HepG2 (cell line): ENCODE measurements at regions not wholly inside any gene's neighbourhood (a gene's known extent, or its start where the extent isn't known, plus 50 kb on each side); places are given as distances from the start of the nearest gene placed in this dataset.

Experiments
- ATAC-seq: fragments of 200-7000 bp; cut with Tn5 transposase; 3 replicates; pipeline ENCODE4 v1.9.1; 2020; ENCODE audit warnings: mild to moderate bottlenecking, moderate library complexity
- BruUV-seq: library from RNA; stranded (reverse); fragments of 400-500 nt; replicated peaks from 2 replicates; lab custom pipeline; 2021; lab: Mats Ljungman, UMichigan
- CTCF ChIA-PET: fragments of 300-600 bp; formaldehyde crosslinking; extraction: SDS; loops from one replicate; lab custom pipeline; 2021; ENCODE audit warnings: low total read pairs, inconsistent platforms, low intra/inter-chr PET ratio; lab: Yijun Ruan, JAX
- POLR2A ChIA-PET: fragments of 350-600 bp; sonication (Branson Sonifier 250); formaldehyde crosslinking; loops from one replicate; lab custom pipeline; 2020; ENCODE audit warnings: antibody characterized with exemption, inconsistent platforms; lab: Yijun Ruan, JAX
- DNase-seq: peaks from one replicate; pipeline ENCODE4 v3.0.0-alpha.2; 2015; ENCODE audit warnings: low spot score
- FAIRE-seq: peaks from 3 replicates; lab custom pipeline; 2011; peaks lifted over from hg19 to GRCh38; lab: Jason Lieb, UNC
- H2AFZ ChIP-seq: one replicate; pipeline ENCODE4 v1.6.1; 2011; ENCODE audit warnings: low read length, inconsistent platforms
- H3K27ac ChIP-seq: fragments of 300-600 bp; 3 replicates; pipeline ENCODE4 v1.8.0; 2011; ENCODE audit warnings: mixed run types, mild to moderate bottlenecking, mixed read lengths, low read length, inconsistent platforms; ENCODE audit not compliant: insufficient read depth; ENCODE audit errors: extremely low read length
- H3K27me3 ChIP-seq, 2 experiments: fragments of 200-600 bp in 1 of 2; 2 replicates in 1 of 2; 3 replicates in 1 of 2; pipeline versions ENCODE4 v1.6.0 to v1.8.0; 2011; ENCODE audit warnings: low read length in 2 of 2, mild to moderate bottlenecking in 2 of 2, moderate library complexity in 2 of 2, inconsistent platforms in 1 of 2; ENCODE audit not compliant: insufficient read depth in 2 of 2, control insufficient read depth in 1 of 2
- H3K36me3 ChIP-seq, 2 experiments: fragments of 200-600 bp in 1 of 2; replicated peaks in 1 of 2; 2 replicates in 1 of 2; 3 replicates in 1 of 2; pipeline versions ENCODE4 v1.5.1 to v1.8.0; 2011; ENCODE audit warnings: low read length in 2 of 2, inconsistent platforms in 1 of 2; ENCODE audit not compliant: insufficient read depth in 2 of 2, control insufficient read depth in 1 of 2
- H3K4me1 ChIP-seq: 2 replicates; pipeline ENCODE4 v1.5.1; 2012; ENCODE audit warnings: low read length, inconsistent platforms; ENCODE audit not compliant: insufficient read depth
- H3K4me2 ChIP-seq: 2 replicates; pipeline ENCODE4 v1.6.0; 2011; ENCODE audit warnings: low read depth, low read length, inconsistent platforms
- H3K4me3 ChIP-seq, 3 experiments: fragments of 200-600 bp in 1 of 3; sonication (generic), shearing (Covaris generic) in 1 of 3; replicated peaks in 1 of 3; 2 replicates each; pipeline ENCODE4 v1.5.1; 2011 to 2016; ENCODE audit warnings: low read length in 3 of 3, inconsistent platforms in 2 of 3, low read depth in 2 of 3, mild to moderate bottlenecking in 2 of 3, control low read depth in 1 of 3, mixed read lengths in 1 of 3; ENCODE audit not compliant: insufficient read depth in 1 of 3
- H3K79me2 ChIP-seq: one replicate; pipeline ENCODE4 v1.6.1; 2011; ENCODE audit warnings: low read length, inconsistent platforms; ENCODE audit not compliant: insufficient read depth
- H3K9ac ChIP-seq: 2 replicates; pipeline ENCODE4 v1.6.0; 2011; ENCODE audit warnings: mild to moderate bottlenecking, low read depth, low read length, inconsistent platforms; ENCODE audit not compliant: insufficient read depth
- H3K9me3 ChIP-seq: 2 replicates; pipeline ENCODE4 v1.5.1; 2012; ENCODE audit warnings: mild to moderate bottlenecking, low read length
- H4K20me1 ChIP-seq: 2 replicates; pipeline ENCODE4 v1.6.0; 2011; ENCODE audit warnings: inconsistent platforms, mild to moderate bottlenecking, low read length, moderate library complexity; ENCODE audit not compliant: insufficient read depth
- BATF2 ChIP-seq: sonication (generic); formaldehyde crosslinking; IDR thresholded peaks from 2 replicates; pipeline ENCODE4 v1.8.0; 2022; ENCODE audit warnings: mild to moderate bottlenecking, missing genetic modification reagents, moderate library complexity
- CBX2 ChIP-seq, 2 experiments: fragments of 200-600 bp in 1 of 2; sonication (generic); formaldehyde crosslinking in 1 of 2; IDR thresholded peaks; 2 replicates each; pipeline versions ENCODE4 v1.7.0 to v1.8.1; 2018 to 2022; ENCODE audit warnings: low read depth in 2 of 2, low read length in 1 of 2, mild to moderate bottlenecking in 1 of 2, missing genetic modification reagents in 1 of 2
- FOSL2 ChIP-seq: sonication (generic); formaldehyde crosslinking; IDR thresholded peaks from 2 replicates; pipeline ENCODE4 v1.4.0; 2020; ENCODE audit warnings: missing genetic modification reagents
- KDM2A ChIP-seq: sonication (generic); formaldehyde crosslinking; IDR thresholded peaks from 2 replicates; pipeline ENCODE4 v1.4.0; 2020; ENCODE audit warnings: low read depth, missing genetic modification reagents, borderline replicate concordance
- MAF1 ChIP-seq: sonication (generic); formaldehyde crosslinking; IDR thresholded peaks from 2 replicates; pipeline ENCODE4 v1.5.0; 2020; ENCODE audit warnings: missing genetic modification reagents, borderline replicate concordance
- MIXL1 ChIP-seq: IDR thresholded peaks from 2 replicates; pipeline ENCODE4 v1.6.1; 2016
- NFIC ChIP-seq: IDR thresholded peaks from 2 replicates; pipeline ENCODE4 v1.6.1; 2012; ENCODE audit warnings: mild to moderate bottlenecking, low read length, inconsistent platforms
- NR2F6 ChIP-seq, 2 experiments: IDR thresholded peaks; 2 replicates each; pipeline ENCODE4 v1.6.1; 2016; ENCODE audit warnings: antibody characterized with exemption in 1 of 2, mild to moderate bottlenecking in 1 of 2
- NRL ChIP-seq: sonication (generic); formaldehyde crosslinking; IDR thresholded peaks from 2 replicates; pipeline ENCODE4 v1.5.0; 2020; ENCODE audit warnings: missing genetic modification reagents, mild to moderate bottlenecking, moderate library complexity, borderline replicate concordance
- SOX6 ChIP-seq, 2 experiments: fragments of 450-650 bp in 1 of 2; sonication (generic) in 1 of 2; formaldehyde crosslinking in 1 of 2; IDR thresholded peaks; 2 replicates each; pipeline versions ENCODE4 v1.4.0 to v1.6.1; 2017 to 2020; ENCODE audit warnings: antibody characterized with exemption in 1 of 2, mild to moderate bottlenecking in 1 of 2, missing genetic modification reagents in 1 of 2
- ZNF605 ChIP-seq: sonication (generic); formaldehyde crosslinking; IDR thresholded peaks from 2 replicates; pipeline ENCODE4 v1.8.0; 2022; ENCODE audit warnings: mild to moderate bottlenecking, missing genetic modification reagents
- WGBS: methylation state at CpG from one replicate; pipeline ENCODE4 v1.1.6; 2017; ENCODE audit warnings: low lambda C conversion rate; 5-methylcytosine and 5-hydroxymethylcytosine counted together
- in situ Hi-C: cut with HindIII; loops from 2 replicates; pipeline ENCODE4 v1.10.0; 2017; ENCODE audit warnings: low pct_unique_long_range_greater_than_20kb; ENCODE audit not compliant: extremely low pct_ligation_motif_present
- intact Hi-C: fragments of 100-400 bp; cut with micrococcal nuclease; formaldehyde crosslinking; loops from one replicate; pipeline ENCODE4 v1.10.0; 2022; ENCODE audit not compliant: unreplicated experiment
- TF ChIP-seq, protein P1 (sequence below): sonication (generic); formaldehyde crosslinking; IDR thresholded peaks from 2 replicates; pipeline ENCODE4 v1.4.0; 2020; ENCODE audit warnings: low read depth, mild to moderate bottlenecking, missing genetic modification reagents

GRCh38 chr14:53608369-53608768 is 348.3 kb downstream of the BMP4 start:
- FAIRE-seq (no peak), DNase-seq (no peak), ATAC-seq (no peak)
- Histone ChIP-seq H3K9ac (no peak overlapping the region), H3K36me3 (peaks cover 14 to 37% of the 10 kb centered on the region in 2 experiments), H2AFZ (no peak overlapping the region), H3K9me3 (no peaks in the 10 kb centered on the region), H3K27me3 (no peaks in the 10 kb centered on the region), H3K4me2 (no peak overlapping the region), H4K20me1 (no peaks in the 10 kb centered on the region), H3K4me3 (no peak overlapping the region), H3K79me2 (peaks cover 41% of the 10 kb centered on the region), H3K4me1 (peaks cover 52% of the 10 kb centered on the region), H3K27ac (no peak overlapping the region)
- in situ Hi-C loops, result no loop called here
- BruUV-seq, result no TSS peak
- ChIA-PET POLR2A (no interaction called here), CTCF (no interaction called here)
- WGBS, result 95% methylated on average over 4 of the region's 5 CpGs
- intact Hi-C loops, result no loop called here
- TF ChIP-seq CBX2 (IDR thresholded peaks at IDR 0.05; ENCODE audit: low read depth, low read length) (no peak), CBX2 (CRISPR knock-in tag; IDR thresholded peaks at IDR 0.05; ENCODE audit: low read depth) (no peak), NFIC (no peak), SOX6 (IDR thresholded peaks at IDR 0.05) (no peak), SOX6 (CRISPR knock-in tag; IDR thresholded peaks at IDR 0.05) (no peak), MIXL1 (CRISPR knock-in tag) (no peak), FOSL2 (CRISPR knock-in tag) (peak; percentile 59), NRL (CRISPR knock-in tag) (no peak), MAF1 (no peak)
- TF ChIP-seq, protein P1, sequence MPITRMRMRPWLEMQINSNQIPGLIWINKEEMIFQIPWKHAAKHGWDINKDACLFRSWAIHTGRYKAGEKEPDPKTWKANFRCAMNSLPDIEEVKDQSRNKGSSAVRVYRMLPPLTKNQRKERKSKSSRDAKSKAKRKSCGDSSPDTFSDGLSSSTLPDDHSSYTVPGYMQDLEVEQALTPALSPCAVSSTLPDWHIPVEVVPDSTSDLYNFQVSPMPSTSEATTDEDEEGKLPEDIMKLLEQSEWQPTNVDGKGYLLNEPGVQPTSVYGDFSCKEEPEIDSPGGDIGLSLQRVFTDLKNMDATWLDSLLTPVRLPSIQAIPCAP (CRISPR knock-in tag), result no peak

DNA sequence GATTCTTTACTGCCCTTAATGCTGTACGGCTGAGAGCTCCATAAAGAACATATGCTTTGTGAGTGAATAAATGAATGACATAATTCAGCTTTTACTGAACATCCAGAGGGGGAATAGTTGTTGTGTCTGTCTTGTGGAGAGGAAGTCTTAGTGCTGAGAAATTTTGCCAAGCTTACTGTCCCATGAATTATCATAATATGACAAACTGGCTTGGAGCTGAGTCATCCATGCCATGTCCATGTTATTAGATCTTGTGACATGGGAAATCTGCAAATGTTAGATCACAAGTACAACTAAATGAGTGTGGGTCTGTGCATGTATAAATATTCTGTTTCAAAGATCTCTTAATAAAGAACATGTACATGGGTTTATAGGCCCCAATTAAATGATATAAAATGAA is 350.4 kb downstream of the BMP4 start:
- intact Hi-C loops, result no loop called here
- ChIA-PET CTCF (no interaction called here), POLR2A (interaction anchor here (1.1 to 1.6 kb wide), 2 partner anchors 347 to 738 kb away, joined by 3 read pairs; no protein-coding TSS in a partner anchor)
- Histone ChIP-seq H3K79me2 (peaks cover 23% of the 10 kb centered on the region), H3K9ac (no peak overlapping the region), H3K27ac (no peak overlapping the region), H4K20me1 (no peaks in the 10 kb centered on the region), H3K4me3 (no peak overlapping the region), H3K4me1 (peaks cover 38% of the 10 kb centered on the region), H3K4me2 (no peak overlapping the region), H3K27me3 (no peaks in the 10 kb centered on the region), H3K36me3 (peaks cover 14 to 37% of the 10 kb centered on the region in 2 experiments), H2AFZ (no peak overlapping the region), H3K9me3 (no peaks in the 10 kb centered on the region)
- BruUV-seq, result no TSS peak
- TF ChIP-seq KDM2A (CRISPR knock-in tag) (no peak), ZNF605 (CRISPR knock-in tag) (no peak), NR2F6 (IDR thresholded peaks at IDR 0.05) (no peak), NR2F6 (CRISPR knock-in tag; IDR thresholded peaks at IDR 0.05) (no peak), BATF2 (CRISPR knock-in tag) (no peak)
- in situ Hi-C loops, result no loop called here
- WGBS, result 100% methylated on average over 1 of the region's 1 CpG
- no peak for DNase-seq
- no peak for ATAC-seq
- no peak for FAIRE-seq
